Ovary (tissue), 3 donors: ENCODE measurements at regions not wholly inside any gene's neighbourhood (a gene's known extent, or its start where the extent isn't known, plus 50 kb on each side); places are given as distances from the start of the nearest gene placed in this dataset.

ENCODE experiments used
- EP300 ChIP-seq: sonication (generic); formaldehyde crosslinking; IDR thresholded peaks from one replicate; pipeline ENCODE4 v1.6.1; 2017; ENCODE audit warnings: antibody characterized with exemption
- POLR2A ChIP-seq: fragments of 450-650 bp; IDR thresholded peaks from one replicate; pipeline ENCODE4 v1.6.1; 2017; ENCODE audit warnings: antibody characterized with exemption, mild to moderate bottlenecking, moderate library complexity
- TF ChIP-seq, protein P1 (sequence below), 3 donors: fragments of 450-650 bp in 2 of 3; fragments of 200-600 bp in 1 of 3; IDR thresholded peaks; one replicate each; pipeline versions ENCODE4 v1.5.1 to v1.8.0; 2016 to 2022; ENCODE audit warnings: antibody characterized with exemption in 3 of 3, mild to moderate bottlenecking in 1 of 3
- donor health status: DM: no; HTN: no; CAD: no.

DNA sequence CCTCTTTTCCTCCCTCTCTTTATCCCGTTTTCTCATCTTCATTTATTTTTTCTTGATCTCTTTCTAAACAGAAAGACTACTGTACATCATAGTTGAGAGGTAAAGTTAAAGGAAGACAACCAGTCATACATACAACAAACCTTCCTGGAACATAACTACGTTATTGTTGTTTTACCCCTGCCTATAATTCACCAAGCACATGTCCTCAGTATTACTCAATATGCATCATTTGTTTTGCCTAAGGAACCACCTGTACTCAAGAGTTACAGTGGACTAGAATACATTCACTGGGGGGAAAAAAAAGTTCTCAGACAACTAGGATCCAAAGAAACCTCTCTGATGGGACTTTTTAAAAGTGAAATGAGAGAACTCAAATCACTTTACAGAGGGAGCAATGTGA, 344.7 kb upstream of the RBMS3 start:
- TF ChIP-seq, protein P1, sequence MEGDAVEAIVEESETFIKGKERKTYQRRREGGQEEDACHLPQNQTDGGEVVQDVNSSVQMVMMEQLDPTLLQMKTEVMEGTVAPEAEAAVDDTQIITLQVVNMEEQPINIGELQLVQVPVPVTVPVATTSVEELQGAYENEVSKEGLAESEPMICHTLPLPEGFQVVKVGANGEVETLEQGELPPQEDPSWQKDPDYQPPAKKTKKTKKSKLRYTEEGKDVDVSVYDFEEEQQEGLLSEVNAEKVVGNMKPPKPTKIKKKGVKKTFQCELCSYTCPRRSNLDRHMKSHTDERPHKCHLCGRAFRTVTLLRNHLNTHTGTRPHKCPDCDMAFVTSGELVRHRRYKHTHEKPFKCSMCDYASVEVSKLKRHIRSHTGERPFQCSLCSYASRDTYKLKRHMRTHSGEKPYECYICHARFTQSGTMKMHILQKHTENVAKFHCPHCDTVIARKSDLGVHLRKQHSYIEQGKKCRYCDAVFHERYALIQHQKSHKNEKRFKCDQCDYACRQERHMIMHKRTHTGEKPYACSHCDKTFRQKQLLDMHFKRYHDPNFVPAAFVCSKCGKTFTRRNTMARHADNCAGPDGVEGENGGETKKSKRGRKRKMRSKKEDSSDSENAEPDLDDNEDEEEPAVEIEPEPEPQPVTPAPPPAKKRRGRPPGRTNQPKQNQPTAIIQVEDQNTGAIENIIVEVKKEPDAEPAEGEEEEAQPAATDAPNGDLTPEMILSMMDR (IDR thresholded peaks at IDR 0.05) = no peak
- TF ChIP-seq POLR2A (no peak), EP300 (no peak)
